CD14-positive monocyte (primary cell): ENCODE measurements at regions not wholly inside any gene's neighbourhood (a gene's known extent, or its start where the extent isn't known, plus 50 kb on each side); places are given as distances from the start of the nearest gene placed in this dataset.

Experiments
- DNase-seq, 3 donors: peaks; one replicate each; pipeline ENCODE4 v3.0.0-alpha.2; 2011 to 2022
- H2AFZ ChIP-seq: 2 replicates; pipeline ENCODE4 v1.6.0; 2012; ENCODE audit warnings: mild to moderate bottlenecking, low read depth, low read length, inconsistent platforms; ENCODE audit not compliant: insufficient read depth, poor library complexity, severe bottlenecking
- H3K27ac ChIP-seq, 2 donors: 1 replicate in 1 of 2; 2 replicates in 1 of 2; pipeline ENCODE4 v1.5.1; 2012 to 2013; ENCODE audit warnings: low read length in 2 of 2, control low read depth in 1 of 2, inconsistent platforms in 1 of 2, low read depth in 1 of 2, mild to moderate bottlenecking in 1 of 2
- H3K27me3 ChIP-seq, 2 donors: one replicate each; pipeline versions ENCODE4 v1.6.0 to v1.6.1; 2011 to 2013; ENCODE audit warnings: low read length in 2 of 2; ENCODE audit not compliant: control insufficient read depth in 2 of 2, insufficient read depth in 2 of 2
- H3K36me3 ChIP-seq, 2 donors: replicated peaks in 1 of 2; 1 replicate in 1 of 2; 2 replicates in 1 of 2; pipeline versions ENCODE4 v1.5.1 to v1.6.1; 2012 to 2013; ENCODE audit warnings: low read length in 2 of 2, control low read depth in 1 of 2, inconsistent platforms in 1 of 2, mild to moderate bottlenecking in 1 of 2; ENCODE audit not compliant: insufficient read depth in 2 of 2, control insufficient read depth in 1 of 2
- H3K4me1 ChIP-seq, 2 donors: 1 replicate in 1 of 2; 2 replicates in 1 of 2; pipeline versions ENCODE4 v1.5.1 to v1.6.1; 2012 to 2013; ENCODE audit warnings: low read length in 2 of 2, control low read depth in 1 of 2, inconsistent platforms in 1 of 2, mild to moderate bottlenecking in 1 of 2, moderate library complexity in 1 of 2; ENCODE audit not compliant: insufficient read depth in 2 of 2, control insufficient read depth in 1 of 2
- H3K4me2 ChIP-seq: replicated peaks from 2 replicates; pipeline ENCODE3; 2012; ENCODE audit warnings: low read length, moderate library complexity, mild to moderate bottlenecking; ENCODE audit not compliant: poor library complexity, severe bottlenecking; ENCODE audit errors: extremely low read depth
- H3K4me3 ChIP-seq, 3 experiments: fragments of 200-600 bp in 1 of 3; sonication (generic) in 1 of 3; replicated peaks in 1 of 3; 1 replicate in 2 of 3; 2 replicates in 1 of 3; pipeline ENCODE4 v1.5.1; 2011 to 2013; ENCODE audit warnings: low read length in 3 of 3, mild to moderate bottlenecking in 3 of 3, control low read depth in 2 of 3, low read depth in 2 of 3, inconsistent platforms in 1 of 3, moderate library complexity in 1 of 3
- H3K79me2 ChIP-seq: 2 replicates; pipeline ENCODE4 v1.6.0; 2012; ENCODE audit warnings: mild to moderate bottlenecking, control low read depth, inconsistent platforms, low read length, moderate library complexity; ENCODE audit not compliant: insufficient read depth
- H3K9ac ChIP-seq: 2 replicates; pipeline ENCODE4 v1.6.0; 2017; ENCODE audit warnings: low read length, mild to moderate bottlenecking; ENCODE audit not compliant: insufficient read depth, poor library complexity, severe bottlenecking
- H3K9me3 ChIP-seq, 2 donors: replicated peaks in 1 of 2; 1 replicate in 1 of 2; 2 replicates in 1 of 2; pipeline versions ENCODE4 v1.5.1 to v1.6.1; 2012 to 2013; ENCODE audit warnings: low read length in 2 of 2, control low read depth in 1 of 2; ENCODE audit not compliant: control insufficient read depth in 1 of 2, insufficient read depth in 1 of 2
- H4K20me1 ChIP-seq: 2 replicates; pipeline ENCODE4 v1.6.0; 2012; ENCODE audit warnings: mild to moderate bottlenecking, low read length, control low read depth, moderate library complexity; ENCODE audit not compliant: insufficient read depth
- H3K27ac Mint-ChIP-seq, 7 donors: one replicate each; pipeline ENCODE4 v1.8.0; 2020; ENCODE audit warnings: mild to moderate bottlenecking in 7 of 7, mixed read lengths in 7 of 7, moderate library complexity in 6 of 7, inconsistent platforms in 2 of 7
- H3K27me3 Mint-ChIP-seq, 3 donors: one replicate each; pipeline ENCODE4 v1.8.0; 2021 to 2022; ENCODE audit warnings: low read depth in 3 of 3, mild to moderate bottlenecking in 3 of 3, mixed read lengths in 3 of 3, moderate library complexity in 3 of 3, inconsistent platforms in 1 of 3
- H3K36me3 Mint-ChIP-seq, 2 donors: one replicate each; pipeline ENCODE4 v1.8.0; 2020; ENCODE audit warnings: mixed read lengths in 2 of 2, inconsistent platforms in 1 of 2, mild to moderate bottlenecking in 1 of 2
- H3K4me1 Mint-ChIP-seq: one replicate; pipeline ENCODE4 v1.8.0; 2020; ENCODE audit warnings: mild to moderate bottlenecking, mixed read lengths
- H3K4me3 Mint-ChIP-seq, 2 donors: one replicate each; pipeline ENCODE4 v1.8.0; 2020; ENCODE audit warnings: mild to moderate bottlenecking in 2 of 2, mixed read lengths in 2 of 2, moderate library complexity in 1 of 2
- H3K9me3 Mint-ChIP-seq, 7 donors: one replicate each; pipeline ENCODE4 v1.8.0; 2020 to 2022; ENCODE audit warnings: mixed read lengths in 7 of 7, mild to moderate bottlenecking in 6 of 7, moderate library complexity in 6 of 7, inconsistent platforms in 2 of 7
- WGBS: methylation state at CpG from one replicate; pipeline ENCODE4 v1.1.5; 2013; ENCODE audit warnings: missing lambda C conversion rate; ENCODE audit not compliant: insufficient coverage; 5-methylcytosine and 5-hydroxymethylcytosine counted together
- intact Hi-C, 2 donors: fragments of 100-400 bp; cut with micrococcal nuclease; formaldehyde crosslinking; loops; one replicate each; pipeline versions ENCODE4 v1.15.0 to v1.15.1; 2023
- TF ChIP-seq, protein P1 (sequence below): fragments of 200-600 bp; IDR thresholded peaks from one replicate; pipeline ENCODE4 v1.8.0; 2022; ENCODE audit warnings: antibody characterized with exemption, mild to moderate bottlenecking

DNA sequence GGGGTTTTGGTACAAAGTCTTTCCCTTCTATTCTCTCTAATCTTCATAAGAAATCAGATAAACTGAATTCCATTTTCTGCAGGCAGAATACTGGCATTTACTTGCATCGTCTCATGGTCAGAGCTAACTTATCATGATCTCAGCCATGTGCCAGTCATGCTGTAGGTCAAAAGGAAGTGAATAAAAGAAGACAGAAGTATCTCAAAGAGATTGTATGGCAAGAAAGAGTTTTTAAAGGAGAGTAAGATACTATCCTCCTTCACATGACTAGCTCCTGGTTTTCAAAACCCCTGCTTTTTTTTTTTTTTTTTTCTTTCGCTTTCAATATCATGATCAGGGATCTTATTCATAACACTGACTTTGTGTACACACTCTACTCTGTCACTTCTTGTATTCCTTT lies 398.3 kb downstream of the C6orf118 start:
- Histone ChIP-seq H2AFZ (no peak overlapping the region), H3K36me3 (no peaks in the 10 kb centered on the region), H3K27me3 (no peaks in the 10 kb centered on the region), H3K79me2 (no peaks in the 10 kb centered on the region), H4K20me1 (no peaks in the 10 kb centered on the region), H3K27ac (no peak overlapping the region), H3K9me3 (no peaks in the 10 kb centered on the region), H3K9ac (no peak overlapping the region), H3K4me2 (no peak overlapping the region), H3K4me1 (no peaks in the 10 kb centered on the region), H3K4me3 (no peak overlapping the region)
- Mint-ChIP-seq H3K27ac (no peak overlapping the region), H3K9me3 (peaks cover 0 to 6% (median 0%) of the 10 kb centered on the region in 7 donors), H3K27me3 (peaks cover 0 to 2% (median 1%) of the 10 kb centered on the region in 3 donors), H3K4me1 (no peaks in the 10 kb centered on the region), H3K36me3 (no peaks in the 10 kb centered on the region), H3K4me3 (no peak overlapping the region)
- intact Hi-C loops: no loop called here
- no CpG with 5 or more reads among the region's 2 CpGs for WGBS
- TF ChIP-seq, protein P1, sequence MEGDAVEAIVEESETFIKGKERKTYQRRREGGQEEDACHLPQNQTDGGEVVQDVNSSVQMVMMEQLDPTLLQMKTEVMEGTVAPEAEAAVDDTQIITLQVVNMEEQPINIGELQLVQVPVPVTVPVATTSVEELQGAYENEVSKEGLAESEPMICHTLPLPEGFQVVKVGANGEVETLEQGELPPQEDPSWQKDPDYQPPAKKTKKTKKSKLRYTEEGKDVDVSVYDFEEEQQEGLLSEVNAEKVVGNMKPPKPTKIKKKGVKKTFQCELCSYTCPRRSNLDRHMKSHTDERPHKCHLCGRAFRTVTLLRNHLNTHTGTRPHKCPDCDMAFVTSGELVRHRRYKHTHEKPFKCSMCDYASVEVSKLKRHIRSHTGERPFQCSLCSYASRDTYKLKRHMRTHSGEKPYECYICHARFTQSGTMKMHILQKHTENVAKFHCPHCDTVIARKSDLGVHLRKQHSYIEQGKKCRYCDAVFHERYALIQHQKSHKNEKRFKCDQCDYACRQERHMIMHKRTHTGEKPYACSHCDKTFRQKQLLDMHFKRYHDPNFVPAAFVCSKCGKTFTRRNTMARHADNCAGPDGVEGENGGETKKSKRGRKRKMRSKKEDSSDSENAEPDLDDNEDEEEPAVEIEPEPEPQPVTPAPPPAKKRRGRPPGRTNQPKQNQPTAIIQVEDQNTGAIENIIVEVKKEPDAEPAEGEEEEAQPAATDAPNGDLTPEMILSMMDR: no peak
- DNase-seq: no peak

GRCh38 chr6:164906766-164907165 lies 402.6 kb downstream of the C6orf118 start:
- TF ChIP-seq, protein P1: no peak
- no peak overlapping the region for H3K27ac Mint-ChIP-seq
- no peaks in the 10 kb centered on the region for H3K4me1 ChIP-seq
- DNase-seq: no peak
- no peak overlapping the region for H3K4me3 Mint-ChIP-seq
- H2AFZ ChIP-seq: no peak overlapping the region
- H3K9me3 ChIP-seq: no peaks in the 10 kb centered on the region
- H3K36me3 Mint-ChIP-seq: no peaks in the 10 kb centered on the region
- no peak overlapping the region for H3K4me3 ChIP-seq
- no peaks in the 10 kb centered on the region for H3K36me3 ChIP-seq
- no peak overlapping the region for H3K27ac ChIP-seq
- H3K79me2 ChIP-seq: no peaks in the 10 kb centered on the region
- H3K9ac ChIP-seq: no peak overlapping the region
- intact Hi-C loops: no loop called here
- no peaks in the 10 kb centered on the region for H4K20me1 ChIP-seq
- H3K27me3 ChIP-seq: no peaks in the 10 kb centered on the region
- H3K9me3 Mint-ChIP-seq: peaks cover 0 to 10% (median 0%) of the 10 kb centered on the region in 7 donors
- H3K4me2 ChIP-seq: no peak overlapping the region
- peaks cover 0 to 2% (median 0%) of the 10 kb centered on the region in 3 donors for H3K27me3 Mint-ChIP-seq
- H3K4me1 Mint-ChIP-seq: no peaks in the 10 kb centered on the region
